HG03108 (cell line): ENCODE measurements at regions not wholly inside any gene's neighbourhood (a gene's known extent, or its start where the extent isn't known, plus 50 kb on each side); places are given as distances from the start of the nearest gene placed in this dataset.
"Not testable (repeated sequence)": the region's sequence is repeated elsewhere in the genome, so short reads cannot be mapped to it uniquely, and the experiment has no call there.

Source experiments
- ATAC-seq: cut with Tn5 transposase; IDR thresholded peaks from one replicate; pipeline ENCODE4 v1.9.1; 2021; ENCODE audit warnings: moderate library complexity; ENCODE audit not compliant: unreplicated experiment

DNA sequence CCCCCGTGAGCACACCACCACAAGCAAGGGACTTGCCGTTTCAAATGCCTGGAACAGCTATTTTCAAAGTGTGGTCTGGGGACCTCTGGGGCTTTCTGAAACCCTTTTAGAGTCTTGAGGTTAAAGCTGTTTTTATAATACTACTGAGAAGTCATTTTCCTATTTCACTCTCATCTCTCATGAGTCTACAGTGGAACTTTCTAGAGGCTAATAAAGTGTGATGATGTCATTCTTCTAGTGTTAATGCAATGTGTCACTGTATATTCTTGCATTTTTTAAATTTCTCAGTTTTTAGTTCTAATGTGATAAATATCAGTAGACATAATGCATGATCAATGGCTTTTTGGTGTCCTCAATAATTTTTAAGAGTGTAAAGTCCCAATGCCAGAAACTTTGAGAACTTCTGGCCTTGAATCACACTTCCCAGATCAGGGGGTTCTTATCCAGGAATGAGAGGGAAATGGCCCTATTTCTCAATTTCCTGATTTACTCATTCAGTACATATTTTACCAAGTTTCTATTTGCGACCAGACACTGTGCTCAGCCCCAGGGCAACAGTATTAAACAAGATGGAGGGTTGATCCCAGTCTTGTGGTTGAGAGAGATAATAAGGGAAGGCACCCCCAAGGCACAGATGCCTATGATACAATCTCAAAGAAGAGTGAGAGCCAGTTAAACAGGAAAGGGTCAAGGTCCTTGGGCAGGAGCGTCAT is 444.0 kb downstream of the HS3ST3B1 start:
- peak; percentile 45 for ATAC-seq

DNA sequence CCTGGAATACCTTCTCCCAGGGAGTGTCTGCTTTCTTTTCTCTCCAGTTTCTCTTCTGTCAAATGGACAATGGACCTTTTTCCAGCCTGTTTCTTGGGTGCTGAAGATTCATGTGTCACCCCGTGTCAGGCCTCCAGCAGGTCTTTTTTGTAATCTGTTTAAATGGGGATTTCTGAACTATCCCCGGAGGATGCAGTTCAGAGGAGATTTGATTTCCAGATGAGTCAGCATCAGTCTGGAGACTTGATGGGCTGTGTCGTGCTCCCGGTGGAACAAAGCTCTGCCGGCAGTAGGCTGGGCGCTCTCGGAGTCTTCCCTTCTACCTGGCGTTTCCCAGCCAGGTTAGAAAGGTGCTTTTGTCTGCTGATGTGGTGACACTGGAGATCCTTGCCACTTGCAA is 440.6 kb downstream of the HS3ST3B1 start:
- ATAC-seq, result no peak

- ATAC-seq, result no peak
Measured at GRCh38 chr17:14739656-14740431, 439.0 kb downstream of the HS3ST3B1 start.

- ATAC-seq, result no peak
Measured at GRCh38 chr17:14738652-14738988, 437.7 kb downstream of the HS3ST3B1 start.

GRCh38 chr17:14737984-14738651 is 437.2 kb downstream of the HS3ST3B1 start:
- peak; percentile 73 for ATAC-seq

GRCh38 chr17:14736631-14737030 is 435.8 kb downstream of the HS3ST3B1 start:
- no peak for ATAC-seq

GRCh38 chr17:14733376-14733775 is 432.5 kb downstream of the HS3ST3B1 start:
- ATAC-seq, result no peak

GRCh38 chr17:14732211-14732610 is 431.3 kb downstream of the HS3ST3B1 start:
- no peak for ATAC-seq

GRCh38 chr17:14731591-14731990 is 430.7 kb downstream of the HS3ST3B1 start:
- no peak for ATAC-seq

GRCh38 chr17:14730821-14731220 is 429.9 kb downstream of the HS3ST3B1 start:
- no peak for ATAC-seq

DNA sequence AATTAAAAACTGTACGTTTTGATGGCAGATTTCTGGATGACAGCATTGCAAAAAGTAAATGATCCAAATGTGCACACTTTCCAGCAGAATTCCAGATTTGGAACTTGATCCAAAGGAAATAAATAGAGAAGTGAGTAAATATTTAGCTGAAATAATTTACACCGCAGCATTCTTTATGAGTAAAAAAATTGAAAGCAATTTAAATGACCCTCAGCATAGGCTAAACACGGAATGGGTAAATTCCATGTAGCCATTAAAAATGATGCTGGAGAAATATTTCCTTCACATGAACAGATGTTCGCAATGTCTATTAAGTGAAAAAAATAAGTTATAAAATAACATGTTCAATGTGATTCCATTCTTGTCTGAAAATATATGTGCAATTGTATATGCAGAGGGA is 424.8 kb downstream of the HS3ST3B1 start:
- no peak for ATAC-seq

GRCh38 chr17:14724770-14725169 is 423.9 kb downstream of the HS3ST3B1 start:
- ATAC-seq, result no peak

- ATAC-seq, result not testable (repeated sequence)
Measured at GRCh38 chr17:14723349-14723748, 422.5 kb downstream of the HS3ST3B1 start.

DNA sequence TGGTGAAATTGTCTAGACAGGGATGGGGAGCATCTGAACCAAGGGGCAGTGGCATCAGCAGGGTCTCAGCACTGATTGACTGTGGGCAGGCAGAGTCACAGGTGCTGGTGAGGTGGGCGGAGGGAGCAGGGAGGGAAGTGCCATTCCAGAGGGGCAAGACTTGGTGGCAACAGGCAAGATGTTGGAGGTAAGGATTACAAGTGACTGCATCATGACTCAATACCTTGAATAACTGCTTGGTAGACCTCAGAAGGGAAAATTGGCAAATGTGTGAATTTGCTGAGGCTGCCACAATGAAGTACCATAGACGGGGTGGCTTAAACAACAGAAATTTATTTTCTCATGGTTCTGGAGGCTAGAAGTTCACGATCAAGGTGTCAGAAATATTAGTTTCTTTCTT is 419.1 kb downstream of the HS3ST3B1 start:
- no peak for ATAC-seq

DNA sequence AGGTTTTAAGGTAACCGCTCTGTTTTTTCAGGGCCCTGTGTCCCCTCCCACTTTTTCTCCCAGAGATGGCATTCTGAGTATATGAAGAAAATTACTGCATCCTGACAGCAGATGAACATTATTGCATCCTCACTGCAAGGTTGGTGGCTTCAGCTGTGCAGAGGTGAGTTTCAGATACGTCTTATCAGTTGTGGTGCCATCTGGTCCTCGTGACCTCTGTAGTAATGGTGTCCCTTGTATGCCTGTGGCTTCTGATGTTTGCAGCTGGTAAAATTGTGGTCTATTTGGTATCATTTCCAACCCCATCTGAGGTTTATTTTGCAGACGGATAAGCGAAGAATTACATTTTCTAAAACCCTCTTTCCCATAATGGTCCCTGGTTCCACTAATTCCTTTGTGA is 417.0 kb downstream of the HS3ST3B1 start:
- no peak for ATAC-seq

DNA sequence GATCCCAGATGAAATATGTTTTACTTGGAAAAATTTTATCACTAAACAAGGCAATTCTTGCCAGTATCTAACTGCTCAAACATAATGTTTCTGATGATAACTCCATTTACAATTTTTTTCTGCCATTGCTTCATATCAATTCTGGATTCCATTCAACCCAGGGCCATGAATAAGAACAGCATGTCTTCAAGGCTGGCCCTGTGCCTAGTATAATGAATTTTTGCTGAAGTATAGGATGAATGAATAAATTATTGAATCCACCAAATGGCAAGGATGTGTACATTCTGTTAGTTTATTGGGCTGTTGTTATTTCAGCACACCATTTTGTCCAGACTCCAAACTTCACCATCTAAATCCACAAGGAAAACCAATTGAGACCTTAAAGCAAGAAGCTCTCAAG is 414.7 kb downstream of the HS3ST3B1 start:
- ATAC-seq, result no peak

DNA sequence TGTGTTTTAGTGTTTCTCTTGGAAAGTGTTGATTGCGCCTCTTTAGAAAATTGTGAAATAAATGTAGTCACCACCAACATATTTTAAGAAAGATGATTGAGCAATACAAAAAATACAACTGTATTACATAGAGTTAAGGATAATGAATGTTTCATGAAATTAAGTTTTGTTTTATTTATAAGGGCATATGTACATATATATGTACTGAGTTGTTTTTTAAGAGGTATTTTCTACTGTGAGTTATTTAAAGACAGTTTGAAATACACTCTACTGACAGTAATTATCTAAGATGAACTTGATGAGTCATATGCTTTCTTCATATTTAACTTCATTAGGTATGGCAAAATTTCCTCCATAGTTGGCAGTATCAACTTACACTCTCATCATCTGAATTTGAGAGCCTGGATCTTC is 411.7 kb downstream of the HS3ST3B1 start:
- no peak for ATAC-seq

- no peak for ATAC-seq
Measured at GRCh38 chr17:14704121-14704520, 403.2 kb downstream of the HS3ST3B1 start.

DNA sequence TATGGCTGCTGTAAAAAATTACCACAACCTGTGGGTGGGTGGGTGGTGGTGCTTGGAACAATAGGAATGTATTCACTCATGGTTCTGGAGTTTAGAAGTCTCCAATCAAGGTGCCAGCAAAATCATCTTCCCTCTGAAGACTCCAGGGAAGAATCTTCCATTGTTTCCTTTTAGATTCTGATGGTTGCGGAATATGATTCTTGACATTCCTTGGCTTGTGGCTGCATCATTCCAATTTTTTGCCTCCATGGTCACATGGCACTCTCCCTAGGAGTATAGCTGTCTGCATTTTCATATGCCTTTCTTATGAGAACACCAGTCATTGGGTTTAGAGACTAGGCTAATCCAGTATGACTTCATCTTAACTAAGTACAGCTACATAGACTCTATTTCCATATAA is 401.0 kb downstream of the HS3ST3B1 start:
- ATAC-seq, result no peak

DNA sequence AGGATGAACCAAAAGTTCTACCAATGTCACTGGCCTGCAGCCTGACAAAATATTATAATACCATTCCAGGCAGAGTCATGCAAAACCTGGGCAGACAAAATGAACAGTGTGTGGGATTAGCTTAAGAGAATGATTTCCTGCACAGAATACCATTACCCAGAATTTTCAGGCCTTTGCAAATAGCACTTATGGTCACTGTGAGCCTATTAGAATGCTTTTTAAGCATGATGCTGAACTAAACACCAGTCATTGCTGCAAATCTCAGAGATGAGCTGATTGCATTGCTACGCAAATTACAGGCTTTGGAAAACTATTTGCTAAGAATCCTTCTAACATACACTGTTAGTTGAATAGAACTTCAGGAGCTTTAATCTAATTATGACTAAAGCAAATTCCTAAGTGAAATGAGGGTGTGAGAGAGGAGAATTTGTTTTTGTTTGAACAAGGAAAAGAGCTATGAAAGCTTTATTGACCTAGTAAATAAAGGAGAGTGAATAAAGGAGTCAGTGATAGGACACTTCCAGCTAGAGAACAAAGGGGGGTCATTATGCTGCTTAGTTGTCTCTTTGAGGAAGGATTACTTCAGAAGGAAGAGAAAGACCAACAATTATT is 398.8 kb downstream of the HS3ST3B1 start:
- no peak for ATAC-seq

DNA sequence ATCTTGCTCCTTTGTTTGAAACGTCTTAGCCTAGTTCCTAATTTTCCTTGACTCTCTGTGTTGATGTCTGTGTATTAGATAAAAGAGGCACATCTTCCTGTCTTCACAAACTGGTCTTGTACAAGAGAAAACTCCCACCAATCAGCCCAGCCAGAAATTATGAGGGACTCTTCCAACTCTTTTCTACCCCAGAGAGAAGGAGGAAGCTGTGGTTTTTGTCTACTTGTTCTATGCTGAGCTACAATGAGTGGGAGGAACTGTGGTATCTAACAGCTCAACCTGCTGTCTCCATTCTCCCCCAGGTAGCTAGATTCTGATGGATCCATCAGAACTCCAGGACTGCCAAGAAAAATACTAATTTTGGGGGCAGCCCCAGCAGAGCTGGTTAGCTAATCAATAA is 392.5 kb downstream of the HS3ST3B1 start:
- ATAC-seq, result no peak

DNA sequence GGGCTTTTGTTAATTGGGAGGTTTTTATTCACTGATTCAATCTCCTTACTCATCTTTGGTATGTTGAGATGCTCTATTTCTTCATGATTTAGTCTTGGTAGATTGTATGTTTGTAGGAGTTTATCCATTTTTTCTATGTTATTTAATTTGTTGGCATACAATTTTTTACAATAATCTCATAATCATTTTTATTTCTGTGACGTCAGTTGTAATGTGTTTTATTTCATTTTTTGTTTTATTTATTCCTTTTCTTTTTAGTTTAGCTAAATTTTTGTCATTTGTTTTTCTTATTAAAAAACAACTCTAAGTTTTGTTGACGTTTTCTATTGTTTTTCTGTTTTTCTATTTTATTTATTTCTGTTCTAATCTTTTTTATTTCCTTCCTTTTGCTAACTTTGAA is 389.8 kb downstream of the HS3ST3B1 start:
- ATAC-seq, result no peak
